HFFc6 (cell line): ENCODE measurements at regions not wholly inside any gene's neighbourhood (a gene's known extent, or its start where the extent isn't known, plus 50 kb on each side); places are given as distances from the start of the nearest gene placed in this dataset.

Source experiments
- DNase-seq: peaks from one replicate; pipeline ENCODE4 v3.0.0-alpha.2; 2018
- H3K27ac Mint-ChIP-seq: 2 replicates; pipeline ENCODE4 v1.8.0; 2020; ENCODE audit warnings: mild to moderate bottlenecking, mixed read lengths
- H3K27me3 Mint-ChIP-seq: 2 replicates; pipeline ENCODE4 v1.8.0; 2021; ENCODE audit warnings: mild to moderate bottlenecking, moderate library complexity, mixed read lengths; ENCODE audit not compliant: insufficient read depth
- H3K36me3 Mint-ChIP-seq: 2 replicates; pipeline ENCODE4 v1.8.0; 2021; ENCODE audit warnings: low read depth, mixed read lengths
- H3K4me1 Mint-ChIP-seq: 2 replicates; pipeline ENCODE4 v1.8.0; 2020; ENCODE audit warnings: low read depth, mixed read lengths
- H3K4me3 Mint-ChIP-seq: 2 replicates; pipeline ENCODE4 v1.8.0; 2020; ENCODE audit warnings: mild to moderate bottlenecking, moderate library complexity, mixed read lengths
- H3K9me3 Mint-ChIP-seq: 2 replicates; pipeline ENCODE4 v1.8.0; 2020; ENCODE audit warnings: mild to moderate bottlenecking, mixed read lengths
- TF ChIP-seq, protein P1 (sequence below): fragments of 200-600 bp; sonication (generic); IDR thresholded peaks from 2 replicates; pipeline ENCODE4 v1.5.0; 2021; ENCODE audit warnings: antibody characterized with exemption, mild to moderate bottlenecking

DNA sequence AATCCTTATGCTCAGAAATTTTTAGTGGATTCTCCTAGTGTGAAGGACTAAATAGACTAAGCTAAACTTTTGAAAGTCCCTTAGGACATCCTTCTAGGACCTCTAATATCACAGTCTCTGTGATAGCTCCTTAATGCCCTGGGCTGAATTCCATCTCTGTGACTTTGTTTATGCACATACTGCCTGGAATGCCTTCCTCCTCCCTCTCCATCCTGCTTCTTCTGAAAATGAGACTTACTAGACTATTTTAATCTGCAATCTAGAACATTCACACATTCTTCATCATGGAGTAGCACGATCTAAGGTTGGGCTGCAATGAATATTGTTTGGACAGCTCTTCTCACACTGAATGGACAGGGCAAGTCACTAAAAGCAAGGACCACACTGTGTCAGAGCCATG is 65.0 kb upstream of the MSX1 start:
- Mint-ChIP-seq H3K9me3 (peaks cover 3% of the 10 kb centered on the region), H3K36me3 (peaks cover 7% of the 10 kb centered on the region; the same call in 1 of the 2 replicates), H3K27me3 (peaks cover 3% of the 10 kb centered on the region), H3K27ac (no peak overlapping the region), H3K4me3 (no peak overlapping the region), H3K4me1 (peaks cover 26% of the 10 kb centered on the region)
- DNase-seq, result no peak
- TF ChIP-seq, protein P1, sequence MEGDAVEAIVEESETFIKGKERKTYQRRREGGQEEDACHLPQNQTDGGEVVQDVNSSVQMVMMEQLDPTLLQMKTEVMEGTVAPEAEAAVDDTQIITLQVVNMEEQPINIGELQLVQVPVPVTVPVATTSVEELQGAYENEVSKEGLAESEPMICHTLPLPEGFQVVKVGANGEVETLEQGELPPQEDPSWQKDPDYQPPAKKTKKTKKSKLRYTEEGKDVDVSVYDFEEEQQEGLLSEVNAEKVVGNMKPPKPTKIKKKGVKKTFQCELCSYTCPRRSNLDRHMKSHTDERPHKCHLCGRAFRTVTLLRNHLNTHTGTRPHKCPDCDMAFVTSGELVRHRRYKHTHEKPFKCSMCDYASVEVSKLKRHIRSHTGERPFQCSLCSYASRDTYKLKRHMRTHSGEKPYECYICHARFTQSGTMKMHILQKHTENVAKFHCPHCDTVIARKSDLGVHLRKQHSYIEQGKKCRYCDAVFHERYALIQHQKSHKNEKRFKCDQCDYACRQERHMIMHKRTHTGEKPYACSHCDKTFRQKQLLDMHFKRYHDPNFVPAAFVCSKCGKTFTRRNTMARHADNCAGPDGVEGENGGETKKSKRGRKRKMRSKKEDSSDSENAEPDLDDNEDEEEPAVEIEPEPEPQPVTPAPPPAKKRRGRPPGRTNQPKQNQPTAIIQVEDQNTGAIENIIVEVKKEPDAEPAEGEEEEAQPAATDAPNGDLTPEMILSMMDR, result no peak

DNA sequence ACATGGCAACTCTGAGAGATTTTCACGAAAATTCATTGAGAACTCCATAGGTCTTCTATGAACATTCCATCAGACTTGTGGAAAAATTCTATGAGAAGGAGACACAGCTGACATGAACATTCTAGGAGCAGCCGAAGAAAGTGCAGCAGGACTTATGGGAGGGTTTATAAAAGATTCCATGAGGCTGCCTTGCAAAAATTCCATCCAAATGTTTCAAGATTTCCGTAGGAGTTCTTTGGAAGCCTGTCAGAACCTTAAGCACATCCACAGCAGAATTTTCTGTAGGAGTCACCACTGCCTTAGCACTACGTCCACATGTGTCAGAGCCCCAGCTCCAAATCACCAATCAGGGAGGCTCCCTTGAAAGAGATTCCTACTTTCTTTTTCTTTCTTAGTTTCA is 67.0 kb upstream of the MSX1 start:
- Mint-ChIP-seq H3K36me3 (peaks cover 12% of the 10 kb centered on the region; the same call in 1 of the 2 replicates), H3K4me1 (peaks cover 26% of the 10 kb centered on the region), H3K27ac (no peak overlapping the region; the same call in 1 of the 2 replicates), H3K4me3 (peak overlapping the region; percentile 50), H3K9me3 (peaks cover 19% of the 10 kb centered on the region), H3K27me3 (peaks cover 3% of the 10 kb centered on the region)
- peak; percentile 73 for DNase-seq
- TF ChIP-seq, protein P1, result no peak

DNA sequence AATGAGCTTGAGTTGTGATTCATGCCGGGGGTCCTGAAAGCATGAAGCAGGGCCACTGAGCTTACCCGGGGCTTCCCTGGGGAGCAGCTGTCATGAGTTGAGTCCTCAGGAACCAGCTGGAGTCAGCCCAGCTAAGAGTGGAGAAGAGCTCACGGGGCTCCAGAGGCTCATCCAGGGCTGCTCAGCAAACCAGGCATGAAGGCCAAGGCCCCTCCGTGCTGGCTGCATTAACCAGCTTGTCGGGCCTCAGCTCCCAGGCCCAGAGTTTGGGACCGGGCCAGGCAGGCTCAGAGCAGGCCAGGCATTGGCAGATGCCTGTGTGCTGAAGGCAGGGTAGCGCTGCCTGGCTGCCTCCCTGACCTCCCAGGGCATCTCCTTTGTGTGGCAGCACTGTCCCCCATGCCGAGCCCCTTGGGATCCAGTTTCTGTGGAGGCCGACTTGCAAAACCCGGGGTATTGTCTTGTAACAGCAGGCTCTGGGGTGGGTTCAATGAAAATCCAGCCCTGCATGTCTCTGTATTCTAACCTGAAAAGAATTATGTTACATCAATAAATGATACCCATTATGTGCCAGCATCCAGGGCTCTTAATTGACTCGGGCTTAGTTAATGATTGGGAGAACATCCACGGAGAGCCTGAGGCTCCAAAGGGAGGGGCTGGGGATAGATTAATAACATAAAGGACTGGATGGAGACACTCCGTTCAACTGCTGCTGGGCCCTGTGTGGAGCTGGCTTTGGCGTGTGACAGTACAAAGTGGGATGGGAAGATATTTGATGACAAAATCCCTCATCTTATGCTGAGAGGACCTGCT is 68.0 kb upstream of the MSX1 start:
- H3K4me3 Mint-ChIP-seq, result no peak overlapping the region
- peaks cover 19% of the 10 kb centered on the region for H3K9me3 Mint-ChIP-seq
- peaks cover 26% of the 10 kb centered on the region for H3K4me1 Mint-ChIP-seq
- peaks cover 7% of the 10 kb centered on the region for H3K27me3 Mint-ChIP-seq
- peaks cover 12% of the 10 kb centered on the region; the same call in 1 of the 2 replicates for H3K36me3 Mint-ChIP-seq
- no peak for DNase-seq
- H3K27ac Mint-ChIP-seq, result no peak overlapping the region
- TF ChIP-seq, protein P1, result no peak

DNA sequence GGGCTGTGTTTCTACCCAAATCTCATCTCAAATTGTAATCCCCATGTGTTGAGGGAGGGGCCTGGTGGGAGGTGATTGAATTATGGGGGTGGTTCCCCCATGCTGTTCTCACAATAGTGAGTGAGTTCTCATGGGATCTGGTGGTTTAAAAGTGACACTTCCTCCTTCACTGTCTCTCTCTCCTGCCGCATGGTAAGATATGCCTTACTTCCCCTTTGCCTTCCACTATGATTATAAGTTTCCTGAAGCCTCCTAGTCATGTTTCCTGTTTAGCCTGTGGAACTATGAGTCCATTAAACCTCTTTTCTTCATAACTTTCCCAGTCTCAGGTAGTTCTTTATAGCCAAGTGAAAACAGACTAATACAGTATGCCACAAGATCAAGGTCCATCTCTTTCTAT is 70.0 kb upstream of the MSX1 start:
- TF ChIP-seq, protein P1, result no peak
- DNase-seq, result no peak
- Mint-ChIP-seq H3K36me3 (peaks cover 12% of the 10 kb centered on the region; the same call in 1 of the 2 replicates), H3K4me3 (no peak overlapping the region), H3K4me1 (peaks cover 21% of the 10 kb centered on the region), H3K27me3 (peaks cover 14% of the 10 kb centered on the region), H3K9me3 (peaks cover 19% of the 10 kb centered on the region), H3K27ac (no peak overlapping the region)

DNA sequence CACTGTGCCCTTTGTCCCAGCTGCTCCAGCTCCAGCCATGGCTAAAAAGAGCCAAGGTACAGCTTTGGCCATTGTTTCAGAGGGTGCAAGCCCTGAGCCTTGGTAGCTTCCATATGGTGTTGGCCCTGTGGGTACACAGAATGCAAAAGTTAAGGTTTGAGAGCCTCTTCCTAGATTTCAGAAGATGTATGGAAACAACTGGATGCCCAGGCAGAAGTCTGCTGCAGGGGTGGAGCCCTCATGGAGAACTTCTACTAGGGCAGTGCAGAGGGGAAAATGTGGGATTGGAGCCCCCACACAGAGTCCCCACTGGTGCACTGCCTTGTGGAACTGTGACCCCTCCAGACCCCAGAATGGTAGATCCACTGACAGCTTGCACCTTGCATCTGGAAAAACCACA is 70.9 kb upstream of the MSX1 start:
- Mint-ChIP-seq H3K27ac (no peak overlapping the region), H3K36me3 (peaks cover 12% of the 10 kb centered on the region; the same call in 1 of the 2 replicates), H3K4me3 (no peak overlapping the region), H3K4me1 (peaks cover 16% of the 10 kb centered on the region), H3K9me3 (peaks cover 19% of the 10 kb centered on the region), H3K27me3 (peaks cover 17% of the 10 kb centered on the region)
- DNase-seq, result no peak
- TF ChIP-seq, protein P1, result no peak
